Stimulated activated CD4-positive, alpha-beta T cell treated with anti-CD3 and anti-CD28 coated beads, Interleukin-15, amount 100 ng/mL, for 1 hour (primary cell): ENCODE measurements at regions not wholly inside any gene's neighbourhood (a gene's known extent, or its start where the extent isn't known, plus 50 kb on each side); places are given as distances from the start of the nearest gene placed in this dataset.
"Not testable (repeated sequence)": the region's sequence is repeated elsewhere in the genome, so short reads cannot be mapped to it uniquely, and the experiment has no call there.

Experiments used
- DNase-seq, 2 donors: peaks; one replicate each; pipeline ENCODE4 v3.0.0-alpha.2; 2020; ENCODE audit warnings: low read depth in 1 of 2, low spot score in 1 of 2

DNA sequence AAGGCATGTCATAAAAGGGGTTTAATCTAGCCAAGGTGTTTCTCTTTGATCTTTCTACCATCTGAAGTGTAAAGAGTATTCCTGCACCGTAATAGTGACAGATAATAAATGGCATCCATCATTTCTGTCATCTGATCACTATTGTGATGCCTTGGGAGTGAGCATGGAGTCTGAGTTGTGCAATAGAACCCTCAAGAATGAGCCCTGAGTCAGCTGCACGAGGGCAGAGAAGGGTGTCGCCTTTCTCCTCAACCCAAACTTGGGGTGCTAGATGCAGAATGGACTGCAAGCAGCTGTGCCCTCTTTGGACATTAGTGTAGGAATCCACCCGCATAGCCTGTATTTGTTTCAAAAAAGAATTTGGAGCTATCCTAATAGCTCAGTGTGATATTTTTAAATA lies 115.2 kb downstream of the ZNF37A start:
- no peak for DNase-seq

GRCh38 chr10:38209748-38210147 lies 115.6 kb downstream of the ZNF37A start:
- not testable (repeated sequence) for DNase-seq

DNA sequence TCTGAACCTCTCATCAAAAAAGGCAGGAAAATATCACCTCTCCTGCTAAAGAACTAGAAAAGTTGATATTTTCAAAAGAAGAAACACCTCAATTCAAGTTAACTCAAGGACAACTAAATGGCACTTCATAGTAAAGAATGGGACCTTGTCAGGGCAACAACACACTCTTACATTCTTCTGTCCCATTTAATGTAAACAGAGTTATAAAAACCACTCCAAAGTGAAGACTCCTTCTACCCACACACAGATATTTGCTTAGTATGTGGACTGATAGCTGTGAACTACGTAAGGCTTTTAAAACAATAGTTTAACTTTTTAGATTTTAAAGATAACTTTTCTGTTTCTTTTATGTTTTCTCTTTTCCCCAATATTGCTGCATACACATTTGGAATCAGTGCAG lies 118.3 kb downstream of the ZNF37A start:
- no peak for DNase-seq

GRCh38 chr10:38226385-38226784 lies 132.2 kb downstream of the ZNF37A start:
- no peak for DNase-seq

DNA sequence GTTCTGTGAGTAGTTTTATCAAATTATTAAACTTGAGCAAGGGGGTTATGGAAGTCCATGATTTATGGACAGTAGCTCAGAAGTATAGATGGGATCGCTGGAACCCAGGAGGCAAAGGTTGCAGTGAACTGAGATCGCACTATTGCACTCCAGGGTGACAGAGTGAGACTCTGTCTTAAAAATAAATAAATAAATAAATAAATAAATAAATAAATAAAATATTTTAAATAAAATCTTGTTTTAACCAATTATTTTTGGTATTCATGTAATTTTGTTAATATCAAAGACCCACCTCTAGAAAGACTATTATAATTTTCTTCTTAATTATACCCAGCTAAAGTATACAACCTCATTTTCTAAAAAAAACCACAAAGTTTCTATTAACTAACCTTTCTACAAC lies 134.3 kb downstream of the ZNF37A start:
- DNase-seq = no peak

DNA sequence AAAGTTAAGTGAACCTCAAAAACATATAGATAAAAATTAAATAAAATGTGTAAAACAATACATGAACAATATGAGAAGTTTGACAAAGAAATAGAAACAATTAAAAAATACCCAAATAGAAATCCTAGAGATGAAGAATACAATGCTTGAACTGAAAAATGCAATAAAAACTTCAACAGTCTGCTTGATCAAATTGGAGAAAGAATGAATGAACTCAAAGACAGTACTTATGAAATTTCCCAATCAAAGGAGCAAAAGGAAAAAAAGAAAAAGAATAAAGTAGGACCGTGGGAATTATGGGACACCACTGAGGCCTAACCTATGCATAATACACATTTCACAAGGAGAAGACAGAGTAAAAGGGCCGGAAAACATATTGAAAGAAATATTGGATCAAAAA lies 144.3 kb downstream of the ZNF37A start:
- not testable (repeated sequence) for DNase-seq

DNA sequence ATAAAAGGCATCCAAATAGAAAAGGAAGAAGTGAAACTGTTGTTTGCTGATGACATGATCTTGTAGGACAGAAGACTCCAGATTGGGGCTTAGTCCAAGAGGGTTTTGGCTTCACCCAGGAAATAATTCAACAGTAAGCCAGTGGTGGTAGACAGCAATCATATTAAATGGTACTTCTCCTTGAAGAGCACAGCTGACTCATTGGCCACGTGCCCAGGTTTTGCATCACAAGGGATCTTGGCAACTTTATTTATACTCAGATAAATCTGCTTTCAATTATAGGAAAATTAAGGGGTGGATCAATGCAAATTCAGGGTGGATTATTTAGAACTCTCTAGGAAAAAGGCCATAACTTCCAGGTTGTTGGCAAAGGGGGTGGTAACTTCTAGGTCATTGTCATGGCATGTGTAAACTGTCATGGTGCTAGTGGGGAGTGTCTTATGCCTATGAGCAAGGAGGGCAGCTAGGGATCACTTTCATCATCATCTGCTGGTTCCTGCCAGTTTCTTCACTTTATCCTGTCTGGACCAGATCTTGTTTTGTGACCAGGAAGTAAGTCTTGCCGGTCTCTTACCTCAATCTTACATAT lies 148.0 kb downstream of the ZNF37A start:
- DNase-seq = not testable (repeated sequence)

GRCh38 chr10:38248113-38248512 lies 154.0 kb downstream of the ZNF37A start:
- not testable (repeated sequence) for DNase-seq

DNA sequence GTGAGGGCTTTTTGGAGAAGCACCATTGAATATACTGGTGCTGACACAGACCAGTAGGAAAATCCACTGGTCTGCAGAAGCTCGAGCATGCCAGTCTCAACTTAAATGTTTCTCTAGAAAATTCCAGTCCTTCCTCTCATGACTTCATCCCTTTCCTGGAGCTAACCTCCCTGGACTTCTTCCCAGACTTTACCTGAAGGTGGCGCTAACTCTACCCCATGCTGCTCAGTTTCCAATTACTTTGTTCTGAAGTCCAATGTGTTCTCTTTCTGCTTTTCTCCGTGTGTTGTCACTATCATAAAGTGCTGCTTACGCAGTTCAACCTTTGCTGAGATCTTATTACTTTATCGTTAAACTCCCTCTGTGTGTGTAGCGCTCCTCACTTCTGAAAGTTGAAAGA lies 158.4 kb downstream of the ZNF37A start:
- DNase-seq = not testable (repeated sequence)

DNA sequence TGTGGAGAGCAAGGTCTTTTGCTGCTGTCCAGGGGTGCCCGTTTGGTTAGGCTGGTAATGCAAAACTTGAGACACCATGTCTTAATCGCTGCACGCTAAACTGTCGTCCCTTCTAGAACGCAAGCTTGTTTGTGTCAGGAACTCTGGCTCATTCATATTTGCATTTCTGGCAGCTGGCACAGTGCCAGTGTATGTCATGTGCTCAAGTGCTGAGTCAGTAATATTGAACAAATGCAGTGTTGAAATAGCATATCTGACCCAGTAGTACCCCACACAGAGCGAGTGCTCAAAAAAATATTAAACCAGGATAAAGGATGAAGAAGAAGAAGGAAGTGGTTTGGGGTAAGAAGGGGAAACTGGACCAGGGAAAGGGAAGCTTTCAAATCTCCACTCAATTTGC lies 173.4 kb downstream of the ZNF37A start:
- DNase-seq = not testable (repeated sequence)

- DNase-seq = not testable (repeated sequence)
Measured at GRCh38 chr10:38271031-38271430, 176.9 kb downstream of the ZNF37A start.

DNA sequence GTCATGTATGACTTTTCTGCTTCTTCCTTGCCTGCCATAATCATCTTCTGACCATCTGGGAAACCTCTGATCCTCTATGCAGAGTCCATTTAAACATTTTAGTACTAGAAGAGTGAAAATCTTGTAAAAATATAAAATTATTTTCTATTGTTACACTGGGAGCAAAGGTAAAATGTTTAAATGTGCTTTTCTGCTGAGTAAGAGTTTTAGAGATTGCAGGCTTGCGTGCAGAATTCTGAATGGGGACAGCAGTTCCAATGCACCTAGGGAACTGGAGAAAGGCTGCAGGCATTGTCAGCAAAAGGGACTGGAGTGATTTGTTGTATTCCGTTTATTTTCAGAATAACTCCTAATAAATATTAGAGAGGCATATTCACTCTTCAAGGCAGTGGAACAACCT lies 180.7 kb downstream of the ZNF37A start:
- not testable (repeated sequence) for DNase-seq

DNA sequence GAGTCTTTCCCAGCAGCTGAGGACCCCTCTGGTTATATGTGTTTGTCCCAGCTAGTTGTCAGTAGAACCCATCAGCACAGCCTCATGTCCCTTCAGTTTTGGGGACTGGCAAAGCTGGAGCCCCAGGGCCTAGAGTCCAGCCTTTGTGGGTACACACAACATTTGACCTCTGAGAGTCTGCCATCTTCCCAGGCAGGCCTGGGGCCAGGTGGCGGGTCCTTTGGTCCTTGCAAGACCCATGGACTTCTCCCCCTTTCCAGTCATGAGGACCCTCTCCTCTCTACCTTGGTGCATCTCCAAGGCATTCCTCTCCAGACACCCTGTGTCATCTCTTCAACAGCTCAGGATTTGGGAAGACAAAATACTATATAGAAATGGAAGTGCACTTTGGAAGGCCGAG lies 198.4 kb downstream of the ZNF37A start:
- DNase-seq = not testable (repeated sequence)

GRCh38 chr10:38310111-38310510 lies 216.0 kb downstream of the ZNF37A start:
- DNase-seq = not testable (repeated sequence)

DNA sequence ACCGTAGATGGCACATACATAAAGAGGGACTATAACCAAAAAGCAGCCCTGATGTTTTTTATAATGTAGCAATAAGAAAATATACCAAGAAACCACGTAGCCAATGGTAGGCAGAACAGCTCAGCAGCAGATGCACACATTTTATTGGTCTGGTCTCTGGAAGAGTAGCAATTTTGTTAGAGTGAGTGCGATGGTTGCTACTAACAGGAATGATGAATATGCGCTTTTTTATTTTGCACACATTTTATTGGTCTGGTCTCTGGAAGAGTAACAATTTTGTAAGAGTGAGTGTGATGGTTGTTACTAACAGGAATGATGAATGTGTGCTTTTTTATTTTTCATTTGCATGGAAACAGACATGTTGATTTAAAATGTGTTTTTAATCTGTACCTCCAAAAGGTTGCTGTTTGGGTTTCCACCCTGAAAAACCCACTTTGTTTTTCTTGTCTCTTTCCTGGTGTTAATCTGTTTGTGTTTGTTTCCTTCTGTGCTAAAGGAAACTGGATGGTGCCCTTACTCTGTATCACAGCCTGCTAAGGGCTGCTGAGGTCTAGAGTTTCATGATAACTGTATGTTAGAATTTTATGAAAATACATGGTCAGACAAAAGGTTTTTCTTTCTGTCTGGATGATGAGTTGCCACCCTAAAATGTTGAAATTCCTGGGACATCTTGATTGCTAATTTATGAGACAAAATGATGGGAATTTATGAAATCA lies 221.1 kb downstream of the ZNF37A start:
- DNase-seq = not testable (repeated sequence)

- not testable (repeated sequence) for DNase-seq
Measured at GRCh38 chr10:38321393-38321792, 227.3 kb downstream of the ZNF37A start.

GRCh38 chr10:38330306-38330705 lies 236.2 kb downstream of the ZNF37A start:
- DNase-seq = not testable (repeated sequence)

DNA sequence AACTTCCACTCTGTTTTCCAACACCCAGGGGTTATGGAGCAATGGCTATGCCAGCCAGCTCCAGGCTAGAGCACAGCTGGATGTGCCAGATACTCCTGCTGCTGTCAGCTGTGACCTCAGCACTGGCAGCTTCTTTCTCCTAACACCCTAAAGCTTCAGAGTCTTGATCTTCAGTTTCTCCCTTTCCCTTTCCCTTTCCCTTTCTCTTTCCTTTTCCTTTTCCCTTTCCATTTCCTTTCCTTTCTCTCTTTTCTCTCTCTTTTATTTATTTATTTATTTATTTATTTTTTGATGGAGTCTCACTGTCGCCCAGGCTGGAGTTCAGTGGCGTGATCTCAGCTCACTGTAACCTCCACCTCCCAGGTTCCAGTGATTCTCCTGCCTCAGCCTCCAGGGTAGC lies 237.0 kb downstream of the ZNF37A start:
- not testable (repeated sequence) for DNase-seq

- not testable (repeated sequence) for DNase-seq
Measured at GRCh38 chr10:38333699-38334098, 239.6 kb downstream of the ZNF37A start.

- DNase-seq = not testable (repeated sequence)
Measured at GRCh38 chr10:38350645-38351044, 256.5 kb downstream of the ZNF37A start.

- not testable (repeated sequence) for DNase-seq
Measured at GRCh38 chr10:38354410-38354809, 260.3 kb downstream of the ZNF37A start.

DNA sequence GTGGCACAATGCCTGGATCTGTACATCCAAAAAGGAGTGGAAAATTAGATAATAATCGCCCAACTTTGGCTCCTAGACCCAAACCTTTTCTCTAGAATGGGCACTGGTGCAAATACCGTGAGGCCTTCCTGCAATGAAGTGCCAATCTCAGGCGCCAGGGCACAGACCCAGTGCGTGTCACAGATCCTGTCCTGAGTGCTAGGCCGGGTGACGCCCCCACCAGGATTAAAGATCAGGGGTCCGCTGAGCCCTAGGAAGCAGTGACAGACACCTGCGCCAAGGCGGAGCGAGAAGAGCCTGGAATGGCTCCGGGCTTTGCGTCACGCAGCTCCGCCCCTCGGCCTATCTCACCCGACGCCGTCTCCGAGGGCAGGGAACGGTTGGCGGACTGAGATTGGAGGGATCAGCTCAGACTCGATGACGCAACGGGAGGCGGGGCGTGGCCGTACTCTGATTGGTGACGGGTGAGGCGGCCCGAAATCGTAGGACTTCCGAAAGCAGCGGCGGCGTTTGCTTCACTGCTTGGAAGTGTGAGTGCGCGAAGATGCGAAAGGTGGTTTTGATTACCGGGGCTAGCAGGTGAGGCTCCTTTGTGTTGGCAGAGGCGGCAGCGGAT lies 261.9 kb downstream of the ZNF37A start:
- peak; percentile 48 to 57 for DNase-seq
